GM11168 (cell line): ENCODE measurements at regions not wholly inside any gene's neighbourhood (a gene's known extent, or its start where the extent isn't known, plus 50 kb on each side); places are given as distances from the start of the nearest gene placed in this dataset.

Experiments used
- in situ Hi-C: fragments of 300-500 bp; cut with MboI; formaldehyde crosslinking; loops from one replicate; pipeline ENCODE4 v1.12.0; 2022; ENCODE audit warnings: low sequenced_read_pairs; ENCODE audit not compliant: unreplicated experiment

- in situ Hi-C loops, result no loop called here
Observed at GRCh38 chr2:126495189-126495588, 160.8 kb upstream of the GYPC start.

GRCh38 chr2:126496493-126496892, 159.5 kb upstream of the GYPC start:
- in situ Hi-C loops, result no loop called here

GRCh38 chr2:126503476-126503875, 152.5 kb upstream of the GYPC start:
- in situ Hi-C loops, result no loop called here

GRCh38 chr2:126504949-126505348, 151.0 kb upstream of the GYPC start:
- in situ Hi-C loops, result no loop called here

GRCh38 chr2:126506786-126507185, 149.2 kb upstream of the GYPC start:
- in situ Hi-C loops, result no loop called here

GRCh38 chr2:126507425-126507911, 148.5 kb upstream of the GYPC start:
- in situ Hi-C loops, result no loop called here

- in situ Hi-C loops, result no loop called here
Observed at GRCh38 chr2:126510356-126510755, 145.6 kb upstream of the GYPC start.

GRCh38 chr2:126510960-126511359, 145.0 kb upstream of the GYPC start:
- in situ Hi-C loops, result no loop called here

- in situ Hi-C loops, result no loop called here
Observed at GRCh38 chr2:126512026-126512425, 143.9 kb upstream of the GYPC start.

GRCh38 chr2:126513033-126513432, 142.9 kb upstream of the GYPC start:
- in situ Hi-C loops, result no loop called here

- in situ Hi-C loops, result no loop called here
Observed at GRCh38 chr2:126515471-126515870, 140.5 kb upstream of the GYPC start.

- in situ Hi-C loops, result no loop called here
Observed at GRCh38 chr2:126518196-126518595, 137.8 kb upstream of the GYPC start.

- in situ Hi-C loops, result no loop called here
Observed at GRCh38 chr2:126527836-126528490, 128.0 kb upstream of the GYPC start.

- in situ Hi-C loops, result no loop called here
Observed at GRCh38 chr2:126531029-126531428, 124.9 kb upstream of the GYPC start.

- in situ Hi-C loops, result no loop called here
Observed at GRCh38 chr2:126534478-126534877, 121.5 kb upstream of the GYPC start.

GRCh38 chr2:126535408-126535807, 120.5 kb upstream of the GYPC start:
- in situ Hi-C loops, result no loop called here

GRCh38 chr2:126536605-126537200, 119.3 kb upstream of the GYPC start:
- in situ Hi-C loops, result no loop called here

GRCh38 chr2:126539101-126539500, 116.9 kb upstream of the GYPC start:
- in situ Hi-C loops, result no loop called here

GRCh38 chr2:126542247-126542646, 113.7 kb upstream of the GYPC start:
- in situ Hi-C loops, result no loop called here

GRCh38 chr2:126543081-126543480, 112.9 kb upstream of the GYPC start:
- in situ Hi-C loops, result no loop called here

- in situ Hi-C loops, result no loop called here
Observed at GRCh38 chr2:126558029-126558428, 97.9 kb upstream of the GYPC start.

GRCh38 chr2:126568734-126569133, 87.2 kb upstream of the GYPC start:
- in situ Hi-C loops, result no loop called here
